Liver (tissue), 3 donors: ENCODE measurements at regions not wholly inside any gene's neighbourhood (a gene's known extent, or its start where the extent isn't known, plus 50 kb on each side); places are given as distances from the start of the nearest gene placed in this dataset.

Experiments
- CTCF ChIP-seq: fragments of 150-350 bp; IDR thresholded peaks from 2 replicates; pipeline ENCODE4 v1.5.1; 2017; ENCODE audit warnings: improper control_type of control experiment, low read depth, low read length; ENCODE audit not compliant: missing input control
- FOXA1 ChIP-seq: IDR thresholded peaks from 2 replicates; pipeline ENCODE4 v1.6.1; 2016; ENCODE audit warnings: antibody characterized with exemption
- JUND ChIP-seq, 2 donors: IDR thresholded peaks; 2 replicates each; pipeline ENCODE4 v1.6.1; 2016; ENCODE audit warnings: antibody characterized with exemption in 2 of 2
- MAX ChIP-seq: IDR thresholded peaks from 2 replicates; pipeline ENCODE4 v1.6.1; 2016; ENCODE audit warnings: antibody characterized with exemption
- NR2F2 ChIP-seq: IDR thresholded peaks from 2 replicates; pipeline ENCODE4 v1.6.1; 2016; ENCODE audit warnings: antibody characterized with exemption
- RAD21 ChIP-seq, 2 donors: IDR thresholded peaks; 2 replicates each; pipeline ENCODE4 v1.6.1; 2016; ENCODE audit warnings: antibody characterized with exemption in 2 of 2, mild to moderate bottlenecking in 2 of 2
- REST ChIP-seq: IDR thresholded peaks from 2 replicates; pipeline ENCODE4 v1.6.1; 2016; ENCODE audit warnings: antibody characterized with exemption, mild to moderate bottlenecking
- SP1 ChIP-seq: IDR thresholded peaks from 2 replicates; pipeline ENCODE4 v1.6.1; 2018; ENCODE audit warnings: antibody characterized with exemption, mild to moderate bottlenecking
- TAF1 ChIP-seq: conservative IDR thresholded peaks from 2 replicates; pipeline ENCODE4 v1.6.1; 2016; ENCODE audit warnings: antibody characterized with exemption, mild to moderate bottlenecking
- YY1 ChIP-seq: IDR thresholded peaks from 2 replicates; pipeline ENCODE4 v1.6.1; 2016; ENCODE audit warnings: antibody characterized with exemption, mild to moderate bottlenecking
- ZBTB33 ChIP-seq: IDR thresholded peaks from 2 replicates; pipeline ENCODE4 v1.6.1; 2016; ENCODE audit warnings: antibody characterized with exemption
- TF ChIP-seq, protein P1 (sequence below): IDR thresholded peaks from 2 replicates; pipeline ENCODE4 v1.6.1; 2016; ENCODE audit warnings: antibody characterized with exemption
- donor health status: healthy.
- donor health status: healthy.

- TF ChIP-seq CTCF (no peak), SP1 (no peak), ZBTB33 (no peak), REST (no peak), YY1 (no peak), JUND (IDR thresholded peaks at IDR 0.05) (no peak), NR2F2 (no peak), FOXA1 (no peak), TAF1 (no peak), MAX (no peak), RAD21 (IDR thresholded peaks at IDR 0.05) (no peak)
- TF ChIP-seq, protein P1, sequence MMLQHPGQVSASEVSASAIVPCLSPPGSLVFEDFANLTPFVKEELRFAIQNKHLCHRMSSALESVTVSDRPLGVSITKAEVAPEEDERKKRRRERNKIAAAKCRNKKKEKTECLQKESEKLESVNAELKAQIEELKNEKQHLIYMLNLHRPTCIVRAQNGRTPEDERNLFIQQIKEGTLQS = no peak
These were observed 130.2 kb downstream of the GPR37 start for GRCh38 chr7:124635416-124635815.
